GM21367 (cell line): ENCODE measurements at regions not wholly inside any gene's neighbourhood (a gene's known extent, or its start where the extent isn't known, plus 50 kb on each side); places are given as distances from the start of the nearest gene placed in this dataset.
"Not testable (repeated sequence)": the region's sequence is repeated elsewhere in the genome, so short reads cannot be mapped to it uniquely, and the experiment has no call there.

Source experiments
- ATAC-seq: cut with Tn5 transposase; IDR thresholded peaks from one replicate; pipeline ENCODE4 v1.9.1; 2021; ENCODE audit not compliant: unreplicated experiment

- ATAC-seq, result no peak
Measured at GRCh38 chr5:126284977-126285696, 138.1 kb upstream of the GRAMD2B start.

GRCh38 chr5:126296121-126296520, 127.1 kb upstream of the GRAMD2B start:
- ATAC-seq, result not testable (repeated sequence)

- no peak for ATAC-seq
Measured at GRCh38 chr5:126300293-126300692, 122.9 kb upstream of the GRAMD2B start.

- no peak for ATAC-seq
Measured at GRCh38 chr5:126301056-126301455, 122.2 kb upstream of the GRAMD2B start.

GRCh38 chr5:126309860-126310259, 113.3 kb upstream of the GRAMD2B start:
- no peak for ATAC-seq

GRCh38 chr5:126311766-126312165, 111.4 kb upstream of the GRAMD2B start:
- no peak for ATAC-seq

GRCh38 chr5:126315341-126315740, 107.9 kb upstream of the GRAMD2B start:
- ATAC-seq, result no peak

GRCh38 chr5:126332326-126332725, 90.9 kb upstream of the GRAMD2B start:
- ATAC-seq, result no peak

GRCh38 chr5:126334760-126335159, 88.4 kb upstream of the GRAMD2B start:
- no peak for ATAC-seq

- ATAC-seq, result no peak
Measured at GRCh38 chr5:126335886-126336285, 87.3 kb upstream of the GRAMD2B start.

GRCh38 chr5:126338635-126339034, 84.6 kb upstream of the GRAMD2B start:
- ATAC-seq, result no peak

GRCh38 chr5:126339215-126339805, 83.9 kb upstream of the GRAMD2B start:
- ATAC-seq, result peak; percentile 51

- no peak for ATAC-seq
Measured at GRCh38 chr5:126341906-126342630, 81.1 kb upstream of the GRAMD2B start.

- ATAC-seq, result no peak
Measured at GRCh38 chr5:126348855-126349635, 74.2 kb upstream of the GRAMD2B start.

GRCh38 chr5:126351153-126351552, 72.1 kb upstream of the GRAMD2B start:
- no peak for ATAC-seq

- ATAC-seq, result no peak
Measured at GRCh38 chr5:126354012-126354857, 69.0 kb upstream of the GRAMD2B start.

- ATAC-seq, result no peak
Measured at GRCh38 chr5:126354858-126355731, 68.1 kb upstream of the GRAMD2B start.

GRCh38 chr5:126355940-126356339, 67.3 kb upstream of the GRAMD2B start:
- ATAC-seq, result no peak

- ATAC-seq, result no peak
Measured at GRCh38 chr5:126357585-126358342, 65.4 kb upstream of the GRAMD2B start.
